ENCODE measurements at regions not wholly inside any gene's neighbourhood (a gene's known extent, or its start where the extent isn't known, plus 50 kb on each side); places are given as distances from the start of the nearest gene placed in this dataset.

DNA sequence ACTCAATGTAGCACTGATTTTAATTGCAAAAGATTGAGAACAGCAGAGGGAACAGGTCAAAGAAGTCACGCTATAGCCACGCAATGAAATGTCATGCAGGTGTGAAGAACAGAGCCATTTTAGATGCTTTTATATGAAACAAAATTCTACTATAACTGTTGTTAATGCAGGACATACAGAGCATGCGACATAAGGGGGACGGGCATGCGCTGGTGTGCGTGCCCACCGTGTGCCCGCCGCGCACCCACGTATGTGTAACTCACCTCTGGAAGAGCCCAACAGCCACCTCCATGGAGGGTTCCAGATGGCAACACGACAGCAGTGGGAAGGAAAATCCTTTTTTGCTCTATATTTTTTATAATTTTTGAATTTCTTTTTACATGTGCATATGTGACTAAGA, 410.0 kb upstream of the RNF32 start:
- no peaks in the 10 kb centered on the region for H3K27me3 ChIP-seq (ENCODE audit: insufficient read depth, poor library complexity, severe bottlenecking)
- DNase-seq (ENCODE audit: low spot score) (no peak), ATAC-seq (ENCODE audit: low read depth) (no peak)
- no peak overlapping the region for H3K4me3 ChIP-seq (ENCODE audit: severe bottlenecking)
- no peak overlapping the region for H3K27ac ChIP-seq (ENCODE audit: poor library complexity, severe bottlenecking)
- H3K9me3 ChIP-seq (ENCODE audit: severe bottlenecking) = no peaks in the 10 kb centered on the region
- TF ChIP-seq, protein P1, sequence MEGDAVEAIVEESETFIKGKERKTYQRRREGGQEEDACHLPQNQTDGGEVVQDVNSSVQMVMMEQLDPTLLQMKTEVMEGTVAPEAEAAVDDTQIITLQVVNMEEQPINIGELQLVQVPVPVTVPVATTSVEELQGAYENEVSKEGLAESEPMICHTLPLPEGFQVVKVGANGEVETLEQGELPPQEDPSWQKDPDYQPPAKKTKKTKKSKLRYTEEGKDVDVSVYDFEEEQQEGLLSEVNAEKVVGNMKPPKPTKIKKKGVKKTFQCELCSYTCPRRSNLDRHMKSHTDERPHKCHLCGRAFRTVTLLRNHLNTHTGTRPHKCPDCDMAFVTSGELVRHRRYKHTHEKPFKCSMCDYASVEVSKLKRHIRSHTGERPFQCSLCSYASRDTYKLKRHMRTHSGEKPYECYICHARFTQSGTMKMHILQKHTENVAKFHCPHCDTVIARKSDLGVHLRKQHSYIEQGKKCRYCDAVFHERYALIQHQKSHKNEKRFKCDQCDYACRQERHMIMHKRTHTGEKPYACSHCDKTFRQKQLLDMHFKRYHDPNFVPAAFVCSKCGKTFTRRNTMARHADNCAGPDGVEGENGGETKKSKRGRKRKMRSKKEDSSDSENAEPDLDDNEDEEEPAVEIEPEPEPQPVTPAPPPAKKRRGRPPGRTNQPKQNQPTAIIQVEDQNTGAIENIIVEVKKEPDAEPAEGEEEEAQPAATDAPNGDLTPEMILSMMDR (IDR thresholded peaks at IDR 0.05; ENCODE audit: poor library complexity, severe bottlenecking) = no peak
- H3K36me3 ChIP-seq (ENCODE audit: low read depth) = no peaks in the 10 kb centered on the region
- H3K4me1 ChIP-seq (ENCODE audit: insufficient read depth, poor library complexity, severe bottlenecking) = no peaks in the 10 kb centered on the region

DNA sequence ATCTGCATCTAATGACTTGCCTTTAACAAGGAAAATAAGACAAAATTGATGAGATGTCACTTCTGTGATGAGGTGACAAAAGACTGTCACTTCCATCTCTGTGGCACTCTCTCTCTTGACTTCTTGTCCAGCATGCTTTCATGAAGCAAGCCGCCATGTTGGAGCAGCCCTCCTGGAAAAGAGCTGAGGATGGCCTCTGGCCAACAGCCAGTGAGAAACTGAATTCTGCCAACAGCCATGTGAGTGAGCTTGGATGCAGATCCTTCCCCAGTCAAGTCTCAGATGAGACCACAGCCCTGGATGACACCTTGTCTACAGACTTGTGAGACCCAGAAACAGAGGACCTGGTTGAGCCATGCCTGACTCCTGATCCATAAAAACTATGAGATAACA, 412.6 kb upstream of the SHH start:
- TF ChIP-seq, protein P1 (IDR thresholded peaks at IDR 0.05; ENCODE audit: poor library complexity, severe bottlenecking) = no peak
- Histone ChIP-seq H3K4me3 (ENCODE audit: severe bottlenecking) (no peak overlapping the region), H3K27me3 (ENCODE audit: insufficient read depth, poor library complexity, severe bottlenecking) (no peaks in the 10 kb centered on the region), H3K36me3 (ENCODE audit: low read depth) (no peaks in the 10 kb centered on the region), H3K27ac (ENCODE audit: poor library complexity, severe bottlenecking) (no peak overlapping the region), H3K4me1 (ENCODE audit: insufficient read depth, poor library complexity, severe bottlenecking) (no peaks in the 10 kb centered on the region), H3K9me3 (ENCODE audit: severe bottlenecking) (no peaks in the 10 kb centered on the region)
- DNase-seq (ENCODE audit: low spot score) (no peak), ATAC-seq (ENCODE audit: low read depth) (no peak)

DNA sequence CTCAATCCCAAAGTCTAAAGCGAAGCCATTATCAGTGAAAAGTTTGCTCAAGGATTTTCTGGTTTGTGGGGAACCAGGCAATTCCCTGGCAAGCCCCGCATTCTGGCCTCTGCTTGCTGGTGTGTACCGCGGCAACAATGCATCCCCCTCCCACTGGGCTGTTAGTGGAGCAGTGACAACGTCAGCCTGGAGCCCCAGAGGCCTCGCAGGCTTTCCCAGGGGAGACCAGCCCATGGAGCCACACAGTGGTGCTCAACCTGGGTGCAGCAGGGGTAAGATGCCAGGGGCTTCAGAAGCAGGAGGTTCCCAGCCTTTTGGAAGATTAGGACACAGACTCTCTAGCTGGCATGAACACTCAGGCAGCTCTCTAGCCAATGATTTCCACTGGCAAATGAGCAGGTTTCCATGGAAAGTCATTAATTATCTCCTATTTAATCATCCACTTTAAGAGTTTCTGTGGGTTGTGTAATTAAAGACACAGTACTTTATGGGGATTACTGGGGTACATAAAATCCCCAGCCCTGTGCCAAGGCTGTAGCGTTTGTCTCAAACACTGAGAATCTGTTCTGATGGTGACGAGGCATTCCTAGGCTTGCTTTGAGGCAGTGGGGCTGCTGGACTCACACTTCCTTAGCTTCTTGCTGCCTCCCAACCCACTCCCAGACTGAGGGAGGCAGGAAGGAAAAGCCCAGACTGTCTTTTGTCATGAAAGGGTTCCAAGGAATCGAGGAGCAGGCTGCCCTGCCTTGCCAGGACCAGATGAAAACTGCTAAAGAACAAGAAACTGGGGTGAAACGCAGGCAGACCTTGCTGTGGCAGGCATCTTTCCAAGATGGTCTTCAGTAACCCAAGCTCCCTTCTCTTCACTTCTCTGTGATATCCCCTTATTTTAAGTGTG, 411.9 kb upstream of the SHH start:
- TF ChIP-seq, protein P1 (IDR thresholded peaks at IDR 0.05; ENCODE audit: poor library complexity, severe bottlenecking) = no peak
- Histone ChIP-seq H3K36me3 (ENCODE audit: low read depth) (no peaks in the 10 kb centered on the region), H3K9me3 (ENCODE audit: severe bottlenecking) (no peaks in the 10 kb centered on the region), H3K27me3 (ENCODE audit: insufficient read depth, poor library complexity, severe bottlenecking) (no peaks in the 10 kb centered on the region), H3K4me3 (ENCODE audit: severe bottlenecking) (no peak overlapping the region), H3K27ac (ENCODE audit: poor library complexity, severe bottlenecking) (no peak overlapping the region), H3K4me1 (ENCODE audit: insufficient read depth, poor library complexity, severe bottlenecking) (no peaks in the 10 kb centered on the region)
- ATAC-seq (ENCODE audit: low read depth) = no peak
- DNase-seq (ENCODE audit: low spot score) = no peak

DNA sequence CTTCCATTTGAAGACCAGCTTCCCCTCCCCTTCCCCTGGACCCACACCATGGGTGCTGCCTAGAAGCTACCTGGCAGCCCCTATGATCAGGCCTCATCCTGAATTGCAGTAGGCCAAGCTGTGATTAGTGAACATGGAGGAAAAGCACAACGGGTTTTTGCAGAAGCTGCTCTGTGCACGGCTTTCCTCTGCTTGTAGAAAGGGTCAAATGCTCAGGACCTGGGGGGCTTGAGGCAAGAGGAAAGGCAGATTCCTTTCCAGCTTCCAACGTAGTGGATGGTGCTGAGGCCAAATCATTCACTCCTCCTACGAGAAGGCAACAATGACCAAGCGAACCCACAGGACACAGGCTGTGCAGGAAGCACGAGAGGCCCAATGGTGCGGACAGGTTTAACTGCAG, 410.3 kb upstream of the SHH start:
- ATAC-seq (ENCODE audit: low read depth) (no peak), DNase-seq (ENCODE audit: low spot score) (no peak)
- Histone ChIP-seq H3K27ac (ENCODE audit: poor library complexity, severe bottlenecking) (no peak overlapping the region), H3K36me3 (ENCODE audit: low read depth) (no peaks in the 10 kb centered on the region), H3K9me3 (ENCODE audit: severe bottlenecking) (no peaks in the 10 kb centered on the region), H3K4me1 (ENCODE audit: insufficient read depth, poor library complexity, severe bottlenecking) (no peaks in the 10 kb centered on the region), H3K4me3 (ENCODE audit: severe bottlenecking) (no peak overlapping the region), H3K27me3 (ENCODE audit: insufficient read depth, poor library complexity, severe bottlenecking) (no peaks in the 10 kb centered on the region)
- TF ChIP-seq, protein P1 (IDR thresholded peaks at IDR 0.05; ENCODE audit: poor library complexity, severe bottlenecking) = no peak

DNA sequence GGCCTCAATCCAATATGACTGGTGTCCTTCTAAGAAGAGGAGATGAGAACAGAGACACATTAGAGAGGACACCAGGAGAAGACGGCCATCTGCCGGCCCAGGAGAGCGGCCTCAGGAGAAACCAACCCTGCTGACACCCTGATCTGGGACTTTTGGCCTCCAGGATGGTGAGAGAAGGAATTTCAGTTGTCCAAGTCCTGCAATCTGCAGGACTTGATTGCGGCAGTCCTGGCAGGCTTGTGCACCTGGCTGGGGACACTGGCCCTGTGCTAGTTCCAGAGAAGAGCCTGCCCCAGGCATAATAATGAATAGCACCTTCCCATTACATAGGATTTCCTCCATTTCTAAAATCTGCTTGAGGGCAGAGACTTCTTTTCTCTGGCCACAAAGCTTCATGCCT, 409.9 kb upstream of the SHH start:
- Histone ChIP-seq H3K9me3 (ENCODE audit: severe bottlenecking) (no peaks in the 10 kb centered on the region), H3K4me3 (ENCODE audit: severe bottlenecking) (no peak overlapping the region), H3K27ac (ENCODE audit: poor library complexity, severe bottlenecking) (no peak overlapping the region), H3K27me3 (ENCODE audit: insufficient read depth, poor library complexity, severe bottlenecking) (no peaks in the 10 kb centered on the region), H3K4me1 (ENCODE audit: insufficient read depth, poor library complexity, severe bottlenecking) (no peaks in the 10 kb centered on the region), H3K36me3 (ENCODE audit: low read depth) (no peaks in the 10 kb centered on the region)
- ATAC-seq (ENCODE audit: low read depth) (no peak), DNase-seq (ENCODE audit: low spot score) (no peak)
- TF ChIP-seq, protein P1 (IDR thresholded peaks at IDR 0.05; ENCODE audit: poor library complexity, severe bottlenecking) = no peak

All from RWPE2 (cell line).